OCI-LY7 (cell line): ENCODE measurements at regions not wholly inside any gene's neighbourhood (a gene's known extent, or its start where the extent isn't known, plus 50 kb on each side); places are given as distances from the start of the nearest gene placed in this dataset.
"Not testable (repeated sequence)": the region's sequence is repeated elsewhere in the genome, so short reads cannot be mapped to it uniquely, and the experiment has no call there.

ENCODE experiments used
- BruUV-seq: library from RNA; stranded (reverse); fragments of 400-500 nt; replicated peaks from 2 replicates; lab custom pipeline; 2021; lab: Mats Ljungman, UMichigan
- CTCF ChIA-PET: fragments of 300-600 bp; sonication (Branson Sonifier 250); formaldehyde crosslinking; loops from one replicate; lab custom pipeline; 2022; ENCODE audit warnings: antibody characterized with exemption; ENCODE audit not compliant: unreplicated experiment; lab: Charles Lee
- POLR2A ChIA-PET: fragments of 300-600 bp; sonication (Branson Sonifier 250); formaldehyde crosslinking; loops from one replicate; lab custom pipeline; 2022; ENCODE audit warnings: antibody characterized with exemption; lab: Charles Lee
- DNase-seq: peaks from one replicate; pipeline ENCODE4 v3.0.0-alpha.2; 2015; ENCODE audit warnings: low spot score
- H2AFZ ChIP-seq: fragments of 200-600 bp; sonication (generic), shearing (Covaris generic); 2 replicates; pipeline ENCODE4 v1.6.1; 2014; ENCODE audit warnings: mild to moderate bottlenecking, antibody characterized with exemption, low read length, moderate library complexity
- H3K27ac ChIP-seq: fragments of 200-600 bp; sonication (generic); 2 replicates; pipeline ENCODE4 v1.5.1; 2014; ENCODE audit warnings: mixed run types, low read depth, mild to moderate bottlenecking, moderate library complexity, low read length, inconsistent platforms; ENCODE audit not compliant: poor library complexity, severe bottlenecking
- H3K36me3 ChIP-seq: fragments of 200-600 bp; sonication (generic); 2 replicates; pipeline ENCODE4 v1.6.1; 2014; ENCODE audit warnings: mild to moderate bottlenecking, antibody characterized with exemption, low read length, moderate library complexity, mixed read lengths; ENCODE audit not compliant: insufficient read depth
- H3K4me1 ChIP-seq: fragments of 200-600 bp; sonication (generic); 2 replicates; pipeline ENCODE4 v1.5.1; 2014; ENCODE audit warnings: mild to moderate bottlenecking, low read length; ENCODE audit not compliant: insufficient read depth, poor library complexity, severe bottlenecking
- H3K4me2 ChIP-seq: fragments of 200-600 bp; sonication (generic); 2 replicates; pipeline ENCODE4 v1.6.1; 2014; ENCODE audit warnings: mild to moderate bottlenecking, low read length
- H3K4me3 ChIP-seq: fragments of 200-600 bp; sonication (generic); 2 replicates; pipeline ENCODE4 v1.5.1; 2014; ENCODE audit warnings: mild to moderate bottlenecking, low read depth, low read length; ENCODE audit not compliant: poor library complexity, severe bottlenecking
- H3K79me2 ChIP-seq: fragments of 200-600 bp; sonication (generic); 2 replicates; pipeline ENCODE4 v1.6.1; 2016; ENCODE audit warnings: low read depth, mild to moderate bottlenecking, low read length, moderate library complexity, mixed read lengths; ENCODE audit not compliant: insufficient read depth
- H3K9me2 ChIP-seq: fragments of 200-600 bp; sonication (generic); 2 replicates; pipeline ENCODE4 v1.6.1; 2016; ENCODE audit warnings: mild to moderate bottlenecking, low read length, mixed read lengths; ENCODE audit not compliant: insufficient read depth
- H3K9me3 ChIP-seq: fragments of 200-600 bp; sonication (generic); 2 replicates; pipeline ENCODE4 v1.6.1; 2014; ENCODE audit warnings: mild to moderate bottlenecking, mixed run types, low read length, mixed read lengths
- H4K20me1 ChIP-seq: fragments of 200-600 bp; sonication (generic); 2 replicates; pipeline ENCODE4 v1.6.1; 2014; ENCODE audit warnings: mild to moderate bottlenecking, antibody characterized with exemption, low read length, moderate library complexity, mixed read lengths; ENCODE audit not compliant: insufficient read depth
- CTCF ChIP-seq: fragments of 200-600 bp; sonication (generic); conservative IDR thresholded peaks from 2 replicates; pipeline ENCODE4 v1.5.1; 2014; ENCODE audit warnings: mild to moderate bottlenecking, antibody characterized with exemption, low read length, moderate library complexity, mixed read lengths
- EZH2phosphoT487 ChIP-seq: fragments of 200-600 bp; sonication (generic); IDR thresholded peaks from 2 replicates; pipeline ENCODE4 v1.6.1; 2018; ENCODE audit warnings: low read depth, borderline replicate concordance, mild to moderate bottlenecking, mixed run types, antibody characterized with exemption, low read length, moderate library complexity, mixed read lengths
- intact Hi-C: fragments of 100-400 bp; cut with micrococcal nuclease; formaldehyde crosslinking; loops from one replicate; pipeline ENCODE4 v1.10.0; 2022; ENCODE audit not compliant: unreplicated experiment

DNA sequence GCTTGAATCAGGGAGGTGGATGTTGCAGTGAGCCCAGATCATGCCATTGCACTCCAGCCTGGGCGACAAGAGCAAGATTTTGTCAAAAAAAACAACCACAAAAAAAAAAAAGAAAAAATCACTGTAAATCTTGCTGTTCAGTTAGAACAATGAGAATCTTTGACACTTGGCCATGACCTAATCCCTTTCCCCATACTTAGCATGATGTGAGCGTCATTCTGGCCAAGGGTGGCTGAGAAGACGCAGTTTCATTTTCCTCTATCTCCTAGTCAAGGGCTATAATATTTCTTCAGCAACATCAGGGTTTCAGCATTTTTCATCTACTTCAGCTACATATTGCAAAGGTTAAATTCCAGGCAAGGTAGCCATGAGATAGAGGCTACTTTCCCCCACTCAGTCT is 599.4 kb upstream of the MDGA2 start:
- Histone ChIP-seq H3K36me3 (no peaks in the 10 kb centered on the region), H3K4me2 (no peak overlapping the region), H4K20me1 (no peaks in the 10 kb centered on the region), H3K9me2 (no peaks in the 10 kb centered on the region), H3K79me2 (no peaks in the 10 kb centered on the region), H3K4me1 (no peaks in the 10 kb centered on the region), H3K27ac (no peak overlapping the region), H2AFZ (no peak overlapping the region), H3K9me3 (no peaks in the 10 kb centered on the region), H3K4me3 (no peak overlapping the region)
- no peak for TF ChIP-seq EZH2phosphoT487
- TF ChIP-seq CTCF: no peak
- POLR2A ChIA-PET: no interaction called here
- CTCF ChIA-PET: no interaction called here
- no peak for DNase-seq
- BruUV-seq: no TSS peak
- intact Hi-C loops: no loop called here

- H3K9me3 ChIP-seq, H3K4me3 ChIP-seq, H2AFZ ChIP-seq, BruUV-seq, CTCF ChIA-PET, H3K36me3 ChIP-seq, intact Hi-C loops, H3K27ac ChIP-seq, H3K9me2 ChIP-seq, H3K79me2 ChIP-seq, H3K4me1 ChIP-seq, H3K4me2 ChIP-seq, DNase-seq, H4K20me1 ChIP-seq: not testable (repeated sequence)
- POLR2A ChIA-PET: interaction anchor here (0.6 to 0.7 kb wide), 2 partner anchors 42 to 1147 kb away, joined by 3 read pairs; no protein-coding TSS in a partner anchor
Observed at GRCh38 chr14:48267926-48268325, 592.5 kb upstream of the MDGA2 start.

- POLR2A ChIA-PET, H3K9me2 ChIP-seq, H3K36me3 ChIP-seq, H3K9me3 ChIP-seq, intact Hi-C loops, DNase-seq, H3K4me3 ChIP-seq, H3K4me2 ChIP-seq, H3K79me2 ChIP-seq, H3K27ac ChIP-seq, BruUV-seq, H3K4me1 ChIP-seq, H4K20me1 ChIP-seq, H2AFZ ChIP-seq: not testable (repeated sequence)
- CTCF ChIA-PET: interaction anchor here (0.6 kb wide), 1 partner anchor 929 kb away, joined by 3 read pairs; no protein-coding TSS in a partner anchor
Observed at GRCh38 chr14:48266201-48266600, 590.8 kb upstream of the MDGA2 start.

GRCh38 chr14:48261436-48261835 is 586.0 kb upstream of the MDGA2 start:
- Histone ChIP-seq H3K9me3 (no peaks in the 10 kb centered on the region), H3K79me2 (no peaks in the 10 kb centered on the region), H3K27ac (no peak overlapping the region), H3K4me1 (no peaks in the 10 kb centered on the region), H3K4me3 (no peak overlapping the region), H3K9me2 (no peaks in the 10 kb centered on the region), H3K4me2 (no peak overlapping the region), H4K20me1 (no peaks in the 10 kb centered on the region), H2AFZ (no peak overlapping the region), H3K36me3 (no peaks in the 10 kb centered on the region)
- BruUV-seq: no TSS peak
- intact Hi-C loops: no loop called here
- CTCF ChIA-PET: no interaction called here
- no peak for TF ChIP-seq CTCF
- no peak for TF ChIP-seq EZH2phosphoT487
- POLR2A ChIA-PET: no interaction called here
- DNase-seq: no peak

GRCh38 chr14:48260394-48261295 is 585.2 kb upstream of the MDGA2 start:
- POLR2A ChIA-PET, CTCF ChIA-PET, H3K4me3 ChIP-seq, H3K4me2 ChIP-seq, H3K9me2 ChIP-seq, intact Hi-C loops, H3K27ac ChIP-seq, H3K9me3 ChIP-seq, H3K4me1 ChIP-seq, H3K36me3 ChIP-seq, H4K20me1 ChIP-seq, BruUV-seq, DNase-seq, H2AFZ ChIP-seq, H3K79me2 ChIP-seq: not testable (repeated sequence)
